Skeletal muscle satellite cell (primary cell): ENCODE measurements at regions not wholly inside any gene's neighbourhood (a gene's known extent, or its start where the extent isn't known, plus 50 kb on each side); places are given as distances from the start of the nearest gene placed in this dataset.
"Not testable (repeated sequence)": the region's sequence is repeated elsewhere in the genome, so short reads cannot be mapped to it uniquely, and the experiment has no call there.

Source experiments
- H3K27me3 ChIP-seq: 2 replicates; pipeline ENCODE4 v1.7.0; 2013; ENCODE audit warnings: low read length; ENCODE audit not compliant: control insufficient read depth, insufficient read depth
- H3K36me3 ChIP-seq: 2 replicates; pipeline ENCODE4 v1.7.0; 2013; ENCODE audit warnings: mild to moderate bottlenecking, control low read depth, low read length; ENCODE audit not compliant: insufficient read depth
- H3K4me1 ChIP-seq: 2 replicates; pipeline ENCODE4 v1.7.0; 2013; ENCODE audit warnings: low read length; ENCODE audit not compliant: control insufficient read depth, insufficient read depth
- H3K4me2 ChIP-seq: 2 replicates; pipeline ENCODE4 v1.7.0; 2013; ENCODE audit warnings: mild to moderate bottlenecking, low read length
- H3K4me3 ChIP-seq: 2 replicates; pipeline ENCODE4 v1.7.0; 2013; ENCODE audit warnings: low read length
- H3K9ac ChIP-seq: 2 replicates; pipeline ENCODE4 v1.7.0; 2013; ENCODE audit warnings: mild to moderate bottlenecking, low read depth, low read length, moderate library complexity
- H3K9me3 ChIP-seq: replicated peaks from 2 replicates; pipeline ENCODE4 v1.7.0; 2013; ENCODE audit warnings: mild to moderate bottlenecking, control low read depth, low read length

DNA sequence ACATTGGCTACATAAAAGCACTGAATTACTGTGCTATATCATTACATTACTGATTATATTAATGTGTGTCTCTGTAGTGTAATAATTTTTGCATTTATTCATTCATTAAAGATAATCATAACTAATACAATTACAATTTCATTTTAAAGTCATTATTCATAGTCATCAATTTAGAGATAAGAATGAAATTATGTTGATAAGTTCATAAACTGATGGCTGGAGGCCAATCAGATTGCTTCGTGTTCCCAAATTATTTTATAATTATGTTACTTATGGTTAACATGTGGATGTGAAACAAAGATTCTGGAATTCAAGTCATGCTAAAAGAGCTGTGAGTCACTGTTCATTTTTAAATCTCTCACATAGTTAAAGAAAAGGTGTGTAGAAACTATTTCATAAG, 223.4 kb upstream of the HAND2 start:
- no peaks in the 10 kb centered on the region for H3K36me3 ChIP-seq

DNA sequence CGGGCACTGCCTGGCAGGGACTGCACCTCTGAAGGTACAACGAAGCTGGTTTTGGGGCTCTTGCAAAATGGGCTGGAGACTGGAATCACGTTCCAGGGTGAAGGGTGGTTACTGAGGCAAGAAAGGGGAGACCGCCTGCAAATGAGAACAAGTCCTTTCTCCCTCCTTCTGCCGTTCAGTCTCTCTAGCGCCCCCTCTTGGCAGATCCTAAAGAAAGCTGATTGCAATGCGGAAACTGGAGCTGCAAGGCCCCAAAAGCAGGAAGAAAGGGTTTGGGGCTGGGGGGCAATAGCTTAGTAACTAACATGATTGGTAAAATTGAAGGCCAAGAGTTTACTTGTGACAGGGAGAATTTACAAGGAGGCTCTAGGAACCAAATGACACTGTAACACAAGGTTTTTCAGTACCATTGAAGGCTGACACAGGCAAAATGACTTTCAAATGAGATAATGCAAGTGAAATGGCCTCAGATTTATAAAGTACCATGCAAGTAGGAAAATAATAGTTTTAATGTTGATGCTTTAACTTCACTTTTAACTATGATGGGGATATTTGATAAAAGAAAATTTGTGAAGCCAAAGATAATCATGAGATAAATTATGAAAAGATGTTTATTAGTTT, 222.7 kb upstream of the HAND2 start:
- Histone ChIP-seq H3K9me3 (no peaks in the 10 kb centered on the region), H3K4me3 (no peak overlapping the region), H3K36me3 (no peaks in the 10 kb centered on the region), H3K27me3 (no peaks in the 10 kb centered on the region), H3K4me1 (no peaks in the 10 kb centered on the region), H3K9ac (no peak overlapping the region), H3K4me2 (no peak overlapping the region)

More for the DNA sequence above, 223.4 kb upstream of the HAND2 start:
- H3K9ac ChIP-seq, result no peak overlapping the region
- no peaks in the 10 kb centered on the region for H3K4me1 ChIP-seq
- H3K4me3 ChIP-seq, result no peak overlapping the region
- no peaks in the 10 kb centered on the region for H3K9me3 ChIP-seq
- H3K27me3 ChIP-seq, result no peaks in the 10 kb centered on the region
- H3K4me2 ChIP-seq, result no peak overlapping the region

DNA sequence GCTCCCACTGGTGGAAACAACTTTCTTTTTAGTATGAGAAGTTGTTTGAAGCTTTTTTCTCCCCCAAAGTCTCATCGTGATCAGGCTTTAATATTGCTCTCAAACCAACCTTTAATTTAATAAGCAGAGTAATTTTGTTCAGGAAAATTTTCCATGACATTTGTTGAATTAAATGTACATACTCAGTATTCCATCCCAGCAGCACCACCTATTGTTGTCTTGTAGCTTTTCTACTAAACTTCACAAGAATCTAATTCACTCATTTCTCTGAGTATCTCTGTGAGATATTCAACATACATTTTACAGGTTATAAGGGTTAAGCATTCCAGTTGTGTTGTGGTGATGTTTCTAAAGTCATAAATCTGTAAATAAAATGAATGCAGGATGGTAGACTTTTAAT, 218.3 kb upstream of the HAND2 start:
- Histone ChIP-seq H3K4me1 (no peaks in the 10 kb centered on the region), H3K9ac (no peak overlapping the region), H3K4me2 (no peak overlapping the region), H3K27me3 (no peaks in the 10 kb centered on the region), H3K4me3 (no peak overlapping the region), H3K9me3 (no peaks in the 10 kb centered on the region), H3K36me3 (no peaks in the 10 kb centered on the region)

DNA sequence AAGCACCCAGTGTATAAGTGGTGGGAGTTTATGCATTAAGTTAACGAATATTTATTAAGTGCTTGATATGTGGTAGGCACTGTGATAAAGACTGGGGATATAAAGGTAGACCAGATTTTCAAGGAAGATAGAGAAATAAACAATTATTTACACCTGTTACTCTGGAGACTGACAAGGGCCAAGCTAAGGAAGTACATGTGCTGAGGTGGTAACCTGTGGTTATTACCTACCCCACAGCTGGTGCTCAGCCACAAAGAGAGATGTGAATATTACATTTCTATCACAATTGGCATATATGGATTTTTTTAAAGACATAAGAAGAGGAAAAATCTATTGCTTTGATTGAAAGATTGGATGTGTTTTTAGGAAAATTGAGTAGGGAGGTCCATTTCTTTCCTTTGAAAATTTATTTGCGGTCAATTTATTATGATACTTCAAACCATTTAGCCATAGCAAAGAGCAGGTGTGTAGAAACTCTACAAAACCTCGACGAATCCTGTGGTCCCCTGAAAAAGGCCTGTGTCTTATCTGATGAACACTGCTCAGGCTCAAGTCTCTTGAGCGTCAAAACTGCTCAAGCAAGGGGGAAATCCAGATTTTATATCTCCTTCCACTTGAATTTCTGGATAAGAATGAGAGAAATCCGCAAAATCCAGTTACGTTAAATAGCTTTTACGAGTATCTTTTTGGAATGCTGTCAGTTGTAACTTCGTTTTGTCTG, 217.7 kb upstream of the HAND2 start:
- no peaks in the 10 kb centered on the region for H3K27me3 ChIP-seq

DNA sequence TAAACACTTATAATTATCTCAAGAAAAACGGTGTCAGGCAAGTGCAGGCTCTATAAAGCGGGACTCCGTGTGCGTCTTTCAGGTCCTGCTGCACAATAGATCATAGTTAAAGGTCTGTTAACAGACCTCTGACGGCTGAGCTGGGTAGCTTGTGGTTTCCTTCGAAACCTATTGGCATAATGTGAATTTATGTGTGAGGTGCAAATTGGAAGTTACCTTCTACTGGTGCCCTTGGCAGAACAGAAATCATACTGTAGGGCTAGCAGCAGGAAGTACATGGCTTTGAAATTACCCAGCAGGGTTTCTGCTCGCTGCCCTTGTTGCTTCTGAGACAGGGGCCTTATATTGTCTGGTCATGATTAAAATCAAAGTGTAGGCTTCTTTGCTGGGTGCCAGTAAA, 216.4 kb upstream of the HAND2 start:
- Histone ChIP-seq H3K9me3 (no peaks in the 10 kb centered on the region), H3K36me3 (no peaks in the 10 kb centered on the region), H3K4me1 (no peaks in the 10 kb centered on the region), H3K27me3 (no peaks in the 10 kb centered on the region), H3K4me2 (no peak overlapping the region), H3K4me3 (no peak overlapping the region), H3K9ac (no peak overlapping the region)

More for the DNA sequence above, 217.7 kb upstream of the HAND2 start:
- H3K4me2 ChIP-seq, result no peak overlapping the region
- H3K9ac ChIP-seq, result no peak overlapping the region
- no peaks in the 10 kb centered on the region for H3K4me1 ChIP-seq
- H3K9me3 ChIP-seq, result no peaks in the 10 kb centered on the region
- no peaks in the 10 kb centered on the region for H3K36me3 ChIP-seq
- no peak overlapping the region for H3K4me3 ChIP-seq

DNA sequence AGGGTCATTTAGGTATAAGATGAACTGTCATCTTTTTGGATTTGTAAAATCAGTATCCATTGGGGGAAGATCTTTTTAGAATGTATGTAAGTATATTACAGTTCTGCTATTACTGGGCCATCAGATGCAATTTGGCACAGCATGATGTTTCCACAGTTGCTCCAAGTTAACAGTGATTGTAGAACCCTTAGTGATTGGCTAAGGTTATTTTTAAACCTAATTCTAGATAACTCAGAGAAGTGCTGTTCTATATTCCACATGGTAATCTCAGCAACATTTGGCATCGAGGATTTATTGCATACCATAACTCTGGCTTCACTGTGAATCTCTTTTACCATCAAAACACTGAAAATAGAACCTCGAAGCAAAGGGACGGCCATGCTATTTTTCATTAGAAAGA, 215.7 kb upstream of the HAND2 start:
- H3K4me1 ChIP-seq, result no peaks in the 10 kb centered on the region
- H3K9ac ChIP-seq, result no peak overlapping the region
- H3K27me3 ChIP-seq, result no peaks in the 10 kb centered on the region
- H3K36me3 ChIP-seq, result no peaks in the 10 kb centered on the region
- no peak overlapping the region for H3K4me2 ChIP-seq
- no peak overlapping the region for H3K4me3 ChIP-seq
- no peaks in the 10 kb centered on the region for H3K9me3 ChIP-seq

DNA sequence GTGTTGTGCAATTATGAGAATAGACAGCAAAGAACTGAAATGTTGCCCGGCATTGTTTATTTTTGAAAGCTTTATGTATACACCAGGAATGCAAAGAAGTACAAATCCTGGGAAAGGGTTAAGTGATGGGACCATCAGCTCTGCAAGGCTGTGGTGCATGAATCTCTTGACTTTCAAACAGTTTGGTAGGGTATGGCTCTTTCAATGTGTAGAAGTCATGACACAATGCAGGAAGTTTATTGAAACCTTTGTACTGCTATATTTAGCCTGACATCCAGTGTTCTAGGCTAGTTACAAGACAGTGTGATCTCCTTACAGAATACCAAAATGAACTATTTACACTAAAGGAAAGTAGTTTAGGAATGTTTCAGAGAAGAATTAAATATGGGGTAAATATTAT, 206.8 kb upstream of the HAND2 start:
- no peaks in the 10 kb centered on the region for H3K27me3 ChIP-seq
- H3K4me2 ChIP-seq, result no peak overlapping the region
- H3K36me3 ChIP-seq, result no peaks in the 10 kb centered on the region
- H3K4me3 ChIP-seq, result no peak overlapping the region
- H3K9me3 ChIP-seq, result no peaks in the 10 kb centered on the region
- no peak overlapping the region for H3K9ac ChIP-seq
- no peaks in the 10 kb centered on the region for H3K4me1 ChIP-seq

DNA sequence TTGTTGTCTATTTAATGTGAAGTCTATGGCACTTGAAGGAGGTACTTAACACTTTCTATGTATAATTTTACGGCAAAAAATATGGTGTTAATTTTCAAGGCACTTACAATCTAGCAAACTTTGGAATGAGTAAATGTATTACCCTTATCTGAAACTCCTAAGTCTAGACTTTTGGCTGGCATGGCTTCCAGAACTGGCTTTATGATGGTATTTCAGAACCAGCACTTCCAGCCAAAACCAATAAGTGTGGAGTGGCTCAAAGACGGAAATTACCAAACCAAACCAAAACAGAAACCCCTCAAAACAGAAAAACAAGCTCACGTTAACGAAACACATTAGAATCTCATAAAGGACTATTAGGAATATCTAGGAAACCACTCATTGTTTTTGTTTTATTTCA, 205.6 kb upstream of the HAND2 start:
- Histone ChIP-seq H3K4me3 (no peak overlapping the region), H3K9me3 (no peaks in the 10 kb centered on the region), H3K4me1 (no peaks in the 10 kb centered on the region), H3K27me3 (no peaks in the 10 kb centered on the region), H3K36me3 (no peaks in the 10 kb centered on the region), H3K4me2 (no peak overlapping the region), H3K9ac (no peak overlapping the region)

DNA sequence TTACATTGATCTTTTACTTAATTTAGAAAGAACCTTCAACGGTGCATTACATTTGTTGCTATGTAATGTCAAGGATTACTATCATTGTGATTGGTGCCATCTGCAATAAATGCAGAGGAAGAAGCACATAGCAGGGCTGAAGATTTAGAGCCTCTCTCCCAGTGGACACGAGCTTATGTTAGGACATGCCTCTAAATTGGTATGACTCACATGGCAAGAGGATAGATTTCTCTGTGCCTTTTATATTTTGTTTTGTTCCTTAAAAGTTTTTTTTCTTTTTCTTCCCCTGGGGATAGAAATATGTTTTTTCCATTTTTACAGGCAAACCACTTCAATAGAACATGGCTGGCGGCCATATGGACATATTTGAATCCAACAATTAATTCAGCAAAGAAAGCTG, 205.0 kb upstream of the HAND2 start:
- Histone ChIP-seq H3K36me3 (no peaks in the 10 kb centered on the region), H3K9me3 (no peaks in the 10 kb centered on the region), H3K27me3 (no peaks in the 10 kb centered on the region), H3K4me3 (no peak overlapping the region), H3K9ac (no peak overlapping the region), H3K4me2 (no peak overlapping the region), H3K4me1 (no peaks in the 10 kb centered on the region)

DNA sequence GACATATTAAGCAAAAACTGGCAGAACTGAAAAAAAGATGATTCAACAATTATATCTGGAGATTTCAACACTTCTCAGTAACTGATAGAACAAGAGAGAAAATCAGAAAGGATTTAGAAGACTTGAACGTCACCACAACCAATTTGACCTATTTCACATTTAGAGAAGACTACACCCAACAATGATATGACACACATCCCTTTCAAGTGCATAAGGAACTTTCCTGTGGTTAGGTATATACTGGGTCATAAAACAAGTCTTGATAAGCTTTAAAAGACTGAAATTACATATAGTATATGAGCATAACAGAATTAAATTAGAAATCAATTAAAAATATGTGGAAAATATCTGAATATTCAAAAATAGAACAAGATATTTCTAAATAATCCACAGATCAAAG, 201.2 kb upstream of the HAND2 start:
- Histone ChIP-seq H3K9me3 (no peaks in the 10 kb centered on the region), H3K27me3 (no peaks in the 10 kb centered on the region), H3K4me3 (no peak overlapping the region), H3K36me3 (no peaks in the 10 kb centered on the region), H3K9ac (no peak overlapping the region), H3K4me2 (no peak overlapping the region), H3K4me1 (no peaks in the 10 kb centered on the region)

DNA sequence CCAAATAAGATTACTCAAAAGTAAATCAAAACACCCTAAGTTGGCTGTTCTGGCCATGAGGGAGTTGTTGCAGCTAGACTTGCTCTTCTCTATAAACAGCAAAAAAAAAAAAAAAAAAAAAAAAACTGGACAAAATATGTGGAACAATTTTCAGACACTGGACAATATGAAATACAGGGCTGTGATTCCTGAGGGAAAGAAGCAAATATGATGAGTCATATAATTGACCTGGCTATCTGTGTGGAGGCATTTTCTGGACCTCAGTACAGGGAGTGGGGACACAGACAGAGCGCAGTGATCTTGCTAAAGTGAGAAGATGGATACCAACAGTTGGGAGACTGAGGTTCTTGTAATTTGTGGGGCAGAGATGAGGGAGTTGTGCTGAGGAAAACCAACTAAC, 192.0 kb upstream of the HAND2 start:
- no peaks in the 10 kb centered on the region for H3K27me3 ChIP-seq
- no peak overlapping the region for H3K9ac ChIP-seq
- H3K4me2 ChIP-seq, result no peak overlapping the region
- no peak overlapping the region for H3K4me3 ChIP-seq
- no peaks in the 10 kb centered on the region for H3K4me1 ChIP-seq
- H3K9me3 ChIP-seq, result no peaks in the 10 kb centered on the region
- H3K36me3 ChIP-seq, result no peaks in the 10 kb centered on the region

DNA sequence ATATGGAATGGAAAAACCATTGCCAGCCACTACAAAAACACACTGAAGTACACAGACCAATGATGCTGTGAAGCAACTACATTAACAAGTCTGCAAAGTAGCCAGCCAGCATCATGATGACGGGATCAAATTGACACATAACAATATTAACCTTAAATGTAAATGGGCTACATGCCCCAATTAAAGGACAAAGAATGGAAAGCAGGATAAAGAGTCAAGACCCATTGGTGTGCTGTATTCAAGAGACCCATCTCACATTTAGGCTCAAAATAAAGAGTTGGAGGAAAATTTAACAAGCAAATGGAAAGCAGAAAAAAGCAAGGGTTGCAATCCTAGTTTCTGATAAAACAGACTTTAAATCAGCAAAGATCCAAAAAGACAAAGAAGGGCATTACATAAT, 188.5 kb upstream of the HAND2 start:
- not testable (repeated sequence) for H3K36me3 ChIP-seq, H3K9me3 ChIP-seq, H3K4me3 ChIP-seq, H3K4me2 ChIP-seq, H3K9ac ChIP-seq, H3K4me1 ChIP-seq
- H3K27me3 ChIP-seq, result peaks cover 11% of the 10 kb centered on the region
